ENCODE measurements at regions not wholly inside any gene's neighbourhood (a gene's known extent, or its start where the extent isn't known, plus 50 kb on each side); places are given as distances from the start of the nearest gene placed in this dataset.
A peak's percentile ranks its signal among the peaks of the same experiment; 100 is the strongest.

DNA sequence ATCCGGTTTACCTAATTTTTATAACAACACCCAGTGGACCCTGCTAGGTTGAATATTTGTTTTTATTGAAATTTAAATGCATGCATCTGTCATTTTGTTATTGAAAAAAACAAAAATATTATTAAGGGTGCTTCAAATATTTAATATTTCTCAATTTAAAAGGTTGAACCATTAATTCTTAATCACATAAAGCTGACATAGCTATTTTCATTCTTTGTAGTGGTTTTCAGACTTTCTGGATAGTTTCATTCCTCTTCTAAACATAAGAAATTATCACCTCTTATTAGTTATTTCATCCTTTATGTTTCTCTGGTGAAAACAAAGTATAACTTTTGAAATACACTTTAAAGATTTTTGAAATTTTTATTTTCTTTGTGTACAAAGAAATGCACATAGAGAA is 369.9 kb upstream of the PLSCR5 start:
- Histone ChIP-seq H3K27ac (ENCODE audit: low read depth, low read length) (no peak overlapping the region), H3K36me3 (ENCODE audit: control insufficient read depth, insufficient read depth, low read length) (no peaks in the 10 kb centered on the region), H3K27me3 (ENCODE audit: control insufficient read depth, insufficient read depth, low read length) (no peaks in the 10 kb centered on the region)

DNA sequence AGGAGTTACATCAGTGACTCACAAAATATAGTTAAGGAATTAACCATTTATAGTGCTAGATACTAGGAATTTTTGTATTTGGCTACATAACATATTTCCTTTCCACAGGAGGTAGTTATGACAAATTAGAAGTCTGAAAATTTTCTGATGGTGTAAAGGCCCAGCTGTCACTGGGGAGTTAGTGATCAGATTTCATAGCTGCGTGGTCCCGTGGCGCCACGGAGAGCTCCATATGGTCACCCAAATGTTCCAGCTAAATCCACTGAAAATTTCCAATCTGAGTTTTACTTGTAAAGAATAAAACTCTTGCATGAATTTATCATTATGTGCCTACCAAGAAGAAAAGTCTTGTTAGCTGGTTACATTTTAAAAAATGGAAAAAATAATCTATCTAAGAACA is 368.9 kb upstream of the PLSCR5 start:
- no peak overlapping the region for H3K9ac ChIP-seq (ENCODE audit: low read depth, low read length)
- no peaks in the 10 kb centered on the region for H3K36me3 ChIP-seq (ENCODE audit: control insufficient read depth, insufficient read depth, low read length)
- H3K4me1 ChIP-seq (ENCODE audit: control insufficient read depth, insufficient read depth, low read length) = no peaks in the 10 kb centered on the region
- H3K9me3 ChIP-seq (ENCODE audit: control insufficient read depth, insufficient read depth, low read length) = no peaks in the 10 kb centered on the region
- H3K27me3 ChIP-seq (ENCODE audit: control insufficient read depth, insufficient read depth, low read length) = no peaks in the 10 kb centered on the region
- no peak overlapping the region for H3K4me3 ChIP-seq (ENCODE audit: low read depth, low read length)
- no peak overlapping the region for H3K27ac ChIP-seq (ENCODE audit: low read depth, low read length)

More for the DNA sequence above, 369.9 kb upstream of the PLSCR5 start:
- Histone ChIP-seq H3K9me3 (ENCODE audit: control insufficient read depth, insufficient read depth, low read length) (no peaks in the 10 kb centered on the region), H3K9ac (ENCODE audit: low read depth, low read length) (no peak overlapping the region), H3K4me3 (ENCODE audit: low read depth, low read length) (no peak overlapping the region), H3K4me1 (ENCODE audit: control insufficient read depth, insufficient read depth, low read length) (no peaks in the 10 kb centered on the region)

DNA sequence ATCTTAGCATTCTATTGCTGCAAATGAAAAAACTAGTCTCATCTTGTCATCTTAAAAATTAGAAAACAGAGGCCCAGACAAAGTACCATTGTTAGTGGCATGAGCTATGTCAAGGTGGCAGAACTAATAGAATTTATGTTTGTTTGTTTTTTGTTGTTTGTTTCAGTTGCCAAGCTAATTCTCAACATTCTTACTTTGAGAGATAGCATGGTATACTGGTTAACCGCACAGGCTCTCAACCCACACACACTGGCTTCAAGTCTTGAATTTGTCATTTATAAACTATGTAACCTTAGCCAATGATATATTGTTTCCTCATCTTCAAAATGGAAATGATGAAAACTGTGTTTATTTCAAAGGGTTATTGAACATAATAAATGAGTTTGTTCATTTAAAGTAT is 367.6 kb upstream of the PLSCR5 start:
- H3K4me3 ChIP-seq (ENCODE audit: low read depth, low read length) = no peak overlapping the region
- no peaks in the 10 kb centered on the region for H3K36me3 ChIP-seq (ENCODE audit: control insufficient read depth, insufficient read depth, low read length)
- H3K4me1 ChIP-seq (ENCODE audit: control insufficient read depth, insufficient read depth, low read length) = peaks cover 11% of the 10 kb centered on the region; the same call in 1 of the 2 replicates
- no peak overlapping the region for H3K27ac ChIP-seq (ENCODE audit: low read depth, low read length)
- H3K9me3 ChIP-seq (ENCODE audit: control insufficient read depth, insufficient read depth, low read length) = no peaks in the 10 kb centered on the region
- no peak overlapping the region for H3K9ac ChIP-seq (ENCODE audit: low read depth, low read length)
- H3K27me3 ChIP-seq (ENCODE audit: control insufficient read depth, insufficient read depth, low read length) = no peaks in the 10 kb centered on the region

DNA sequence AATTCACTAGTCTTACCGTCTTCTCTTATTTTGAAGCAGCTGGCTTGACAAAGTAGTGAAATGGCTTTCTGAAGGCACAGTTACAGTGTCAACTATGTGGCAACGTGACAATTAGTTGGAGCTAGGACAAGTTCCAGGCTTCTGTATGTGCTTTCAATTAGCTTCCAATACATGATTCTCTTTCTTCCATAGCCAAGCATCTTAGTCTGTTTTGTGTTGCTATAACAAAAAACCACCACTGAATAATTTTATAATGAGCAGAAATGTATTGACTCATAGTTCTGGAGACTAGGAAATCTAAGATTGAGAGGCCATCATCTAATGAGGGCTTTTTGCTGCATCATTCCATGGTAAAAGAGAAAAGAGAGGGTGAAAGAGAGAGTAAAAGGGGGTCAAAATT is 365.1 kb upstream of the PLSCR5 start:
- Histone ChIP-seq H3K9me3 (ENCODE audit: control insufficient read depth, insufficient read depth, low read length) (no peaks in the 10 kb centered on the region), H3K27ac (ENCODE audit: low read depth, low read length) (no peak overlapping the region), H3K36me3 (ENCODE audit: control insufficient read depth, insufficient read depth, low read length) (no peaks in the 10 kb centered on the region), H3K4me3 (ENCODE audit: low read depth, low read length) (no peak overlapping the region), H3K4me1 (ENCODE audit: control insufficient read depth, insufficient read depth, low read length) (peaks cover 12% of the 10 kb centered on the region; the same call in 1 of the 2 replicates), H3K9ac (ENCODE audit: low read depth, low read length) (no peak overlapping the region), H3K27me3 (ENCODE audit: control insufficient read depth, insufficient read depth, low read length) (no peaks in the 10 kb centered on the region)

DNA sequence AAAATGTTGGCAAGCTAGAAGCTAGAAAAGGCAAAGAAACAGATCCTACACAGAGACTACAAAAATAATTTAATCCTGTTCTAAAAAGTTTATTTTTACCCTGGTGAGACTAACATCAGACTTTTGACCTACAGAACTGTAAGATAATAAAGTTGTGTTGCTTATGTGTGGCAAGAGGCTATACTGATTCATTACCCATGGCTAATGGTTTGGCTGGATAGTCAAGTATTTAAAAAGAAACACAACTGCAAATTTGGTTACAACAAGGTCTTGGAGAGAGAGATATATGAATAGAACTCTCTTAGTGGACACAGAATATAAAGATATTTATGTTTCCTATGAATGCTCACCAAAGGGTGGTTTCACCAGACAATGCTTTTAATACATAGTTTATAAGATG is 364.2 kb upstream of the PLSCR5 start:
- Histone ChIP-seq H3K27ac (ENCODE audit: low read depth, low read length) (no peak overlapping the region), H3K9ac (ENCODE audit: low read depth, low read length) (no peak overlapping the region)

DNA sequence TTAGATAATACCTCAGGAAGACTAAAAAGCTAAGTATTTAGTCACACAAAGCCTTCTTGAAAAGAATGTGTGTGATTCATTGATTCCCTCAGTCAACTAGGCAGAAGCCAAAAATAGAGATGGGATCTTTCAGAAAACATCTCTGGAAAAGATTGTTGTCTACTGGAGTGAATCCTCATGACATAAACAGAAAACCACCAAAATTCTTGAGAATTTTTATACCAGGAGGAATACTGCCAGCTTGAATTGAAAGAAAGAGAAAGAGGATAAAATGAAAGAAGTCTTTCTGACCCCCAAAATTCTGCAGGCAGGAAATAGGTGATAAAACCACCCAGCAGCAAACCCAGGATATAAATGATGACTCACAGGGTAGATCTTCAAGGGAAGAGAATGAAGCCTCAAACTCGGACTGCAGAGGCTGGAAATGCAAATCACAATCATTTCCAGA is 363.1 kb upstream of the PLSCR5 start:
- H3K27me3 ChIP-seq (ENCODE audit: control insufficient read depth, insufficient read depth, low read length) = no peaks in the 10 kb centered on the region
- no peaks in the 10 kb centered on the region for H3K36me3 ChIP-seq (ENCODE audit: control insufficient read depth, insufficient read depth, low read length)
- no peak overlapping the region for H3K4me3 ChIP-seq (ENCODE audit: low read depth, low read length)
- peak overlapping the region; percentile 76 for H3K27ac ChIP-seq (ENCODE audit: low read depth, low read length)
- H3K9ac ChIP-seq (ENCODE audit: low read depth, low read length) = no peak overlapping the region
- no peaks in the 10 kb centered on the region for H3K9me3 ChIP-seq (ENCODE audit: control insufficient read depth, insufficient read depth, low read length)
- H3K4me1 ChIP-seq (ENCODE audit: control insufficient read depth, insufficient read depth, low read length) = peaks cover 12% of the 10 kb centered on the region; the same call in 1 of the 2 replicates

More for the DNA sequence above, 364.2 kb upstream of the PLSCR5 start:
- Histone ChIP-seq H3K27me3 (ENCODE audit: control insufficient read depth, insufficient read depth, low read length) (no peaks in the 10 kb centered on the region), H3K4me1 (ENCODE audit: control insufficient read depth, insufficient read depth, low read length) (peaks cover 12% of the 10 kb centered on the region; the same call in 1 of the 2 replicates), H3K9me3 (ENCODE audit: control insufficient read depth, insufficient read depth, low read length) (no peaks in the 10 kb centered on the region), H3K4me3 (ENCODE audit: low read depth, low read length) (no peak overlapping the region), H3K36me3 (ENCODE audit: control insufficient read depth, insufficient read depth, low read length) (no peaks in the 10 kb centered on the region)

DNA sequence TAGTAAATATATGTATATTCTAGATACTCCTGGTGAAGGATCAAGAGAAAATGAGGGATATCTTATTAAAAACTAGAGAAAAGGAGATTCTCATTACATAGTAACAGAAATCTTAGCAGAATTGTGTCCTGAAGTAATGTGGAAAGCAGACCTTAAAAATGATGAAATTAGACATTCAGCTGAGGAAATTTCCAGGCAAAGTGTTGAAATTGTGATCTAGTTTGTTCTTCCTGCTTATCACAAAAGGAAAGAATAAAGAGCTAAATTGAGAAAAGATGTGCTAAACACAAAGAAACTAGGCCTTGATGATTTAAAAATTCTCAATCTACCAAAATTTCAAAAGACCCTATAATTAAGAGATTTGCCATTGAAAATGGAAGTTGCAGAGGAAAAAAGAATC is 362.6 kb upstream of the PLSCR5 start:
- Histone ChIP-seq H3K27ac (ENCODE audit: low read depth, low read length) (peak overlapping the region; percentile 76), H3K4me1 (ENCODE audit: control insufficient read depth, insufficient read depth, low read length) (peaks cover 12% of the 10 kb centered on the region; the same call in 1 of the 2 replicates), H3K9ac (ENCODE audit: low read depth, low read length) (no peak overlapping the region), H3K27me3 (ENCODE audit: control insufficient read depth, insufficient read depth, low read length) (no peaks in the 10 kb centered on the region), H3K36me3 (ENCODE audit: control insufficient read depth, insufficient read depth, low read length) (no peaks in the 10 kb centered on the region), H3K9me3 (ENCODE audit: control insufficient read depth, insufficient read depth, low read length) (no peaks in the 10 kb centered on the region), H3K4me3 (ENCODE audit: low read depth, low read length) (no peak overlapping the region)

DNA sequence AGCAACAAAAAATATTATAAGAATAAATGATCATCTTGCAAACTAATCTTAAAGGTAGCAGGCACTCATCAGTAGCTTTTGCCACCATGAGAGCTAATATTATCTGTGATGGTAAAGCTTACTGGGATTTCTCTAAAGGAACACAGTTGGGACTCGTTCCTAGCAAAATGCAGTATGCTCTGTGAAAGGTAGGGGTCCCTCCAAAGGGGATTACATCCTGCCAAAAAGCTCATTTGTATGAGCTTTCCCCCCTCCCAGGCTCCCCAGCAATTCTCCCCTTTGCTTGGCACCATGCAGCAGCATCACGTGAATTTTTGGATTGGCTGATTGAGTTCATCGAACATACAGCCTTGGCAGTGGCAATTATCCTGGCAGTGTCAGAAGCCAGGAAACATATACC is 361.0 kb upstream of the PLSCR5 start:
- H3K36me3 ChIP-seq (ENCODE audit: control insufficient read depth, insufficient read depth, low read length) = no peaks in the 10 kb centered on the region
- no peak overlapping the region for H3K9ac ChIP-seq (ENCODE audit: low read depth, low read length)
- H3K9me3 ChIP-seq (ENCODE audit: control insufficient read depth, insufficient read depth, low read length) = no peaks in the 10 kb centered on the region
- H3K4me1 ChIP-seq (ENCODE audit: control insufficient read depth, insufficient read depth, low read length) = peaks cover 12% of the 10 kb centered on the region; the same call in 1 of the 2 replicates
- H3K4me3 ChIP-seq (ENCODE audit: low read depth, low read length) = no peak overlapping the region
- H3K27ac ChIP-seq (ENCODE audit: low read depth, low read length) = no peak overlapping the region
- no peaks in the 10 kb centered on the region for H3K27me3 ChIP-seq (ENCODE audit: control insufficient read depth, insufficient read depth, low read length)

DNA sequence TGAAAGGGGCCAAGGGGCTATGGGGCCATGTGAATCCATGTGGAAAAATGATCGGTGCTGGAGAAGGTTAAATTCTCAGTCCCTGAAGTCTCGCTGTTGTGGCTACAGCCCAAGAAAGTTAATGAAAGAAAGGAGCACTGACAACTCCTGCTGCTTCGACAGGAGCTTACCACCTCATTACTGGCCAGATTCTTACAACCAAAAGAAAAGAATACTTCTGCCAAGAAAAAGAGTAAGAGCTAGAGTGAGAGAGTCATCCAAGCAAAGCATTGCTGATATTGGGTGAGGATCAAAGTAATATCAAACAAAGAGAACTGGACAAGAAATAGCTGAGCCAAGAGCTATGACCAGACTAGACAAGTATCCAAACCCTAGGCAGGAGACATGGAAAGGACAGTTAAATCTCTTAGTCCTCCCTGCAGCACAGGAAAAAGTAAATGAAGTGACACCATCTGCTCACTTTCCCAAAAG is 348.4 kb upstream of the PLSCR5 start:
- Histone ChIP-seq H3K4me3 (ENCODE audit: low read depth, low read length) (no peak overlapping the region), H3K27ac (ENCODE audit: low read depth, low read length) (no peak overlapping the region), H3K4me1 (ENCODE audit: control insufficient read depth, insufficient read depth, low read length) (no peaks in the 10 kb centered on the region), H3K36me3 (ENCODE audit: control insufficient read depth, insufficient read depth, low read length) (no peaks in the 10 kb centered on the region), H3K9ac (ENCODE audit: low read depth, low read length) (no peak overlapping the region), H3K9me3 (ENCODE audit: control insufficient read depth, insufficient read depth, low read length) (no peaks in the 10 kb centered on the region), H3K27me3 (ENCODE audit: control insufficient read depth, insufficient read depth, low read length) (no peaks in the 10 kb centered on the region)

DNA sequence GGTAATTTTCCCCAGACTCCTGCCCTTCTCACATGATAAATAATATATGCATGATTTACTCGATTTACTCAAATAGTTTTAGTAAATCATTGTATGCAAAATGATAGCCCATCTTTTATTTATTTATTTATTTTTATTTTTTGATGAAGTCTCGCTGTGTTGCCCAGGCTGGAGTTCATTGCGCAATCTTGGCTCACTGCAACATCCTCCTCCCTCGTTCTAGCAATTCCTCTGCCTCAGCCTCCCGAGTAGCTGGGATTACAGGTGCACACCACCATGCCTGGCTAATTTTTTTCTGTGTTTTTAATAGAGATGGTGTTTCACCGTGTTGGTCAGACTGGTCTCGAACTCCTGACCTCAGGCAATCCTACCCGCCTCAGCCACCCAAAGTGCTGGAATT is 343.8 kb upstream of the PLSCR5 start:
- no peaks in the 10 kb centered on the region for H3K36me3 ChIP-seq (ENCODE audit: control insufficient read depth, insufficient read depth, low read length)
- H3K9ac ChIP-seq (ENCODE audit: low read depth, low read length) = no peak overlapping the region
- no peaks in the 10 kb centered on the region for H3K27me3 ChIP-seq (ENCODE audit: control insufficient read depth, insufficient read depth, low read length)
- H3K27ac ChIP-seq (ENCODE audit: low read depth, low read length) = no peak overlapping the region
- H3K4me1 ChIP-seq (ENCODE audit: control insufficient read depth, insufficient read depth, low read length) = no peaks in the 10 kb centered on the region
- no peaks in the 10 kb centered on the region for H3K9me3 ChIP-seq (ENCODE audit: control insufficient read depth, insufficient read depth, low read length)
- H3K4me3 ChIP-seq (ENCODE audit: low read depth, low read length) = no peak overlapping the region

DNA sequence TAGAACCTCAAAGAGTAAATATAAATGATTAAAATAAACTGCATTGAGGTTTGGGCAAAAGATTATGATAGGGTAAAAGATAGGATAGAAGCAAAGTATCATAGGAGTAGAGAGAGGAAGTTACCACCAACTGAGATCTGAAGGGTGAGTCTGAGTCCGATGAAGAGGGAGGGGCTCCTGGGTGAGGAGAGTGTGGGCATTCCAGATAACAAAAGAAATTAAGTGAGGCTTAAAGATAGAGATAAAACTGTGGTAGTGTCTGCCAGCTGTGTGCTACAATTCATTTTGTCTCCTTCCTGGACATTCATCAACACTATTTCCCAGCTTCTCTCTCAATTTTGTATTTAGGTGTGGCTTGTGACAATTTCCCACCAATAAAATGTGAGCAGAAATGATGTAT is 343.0 kb upstream of the PLSCR5 start:
- Histone ChIP-seq H3K9me3 (ENCODE audit: control insufficient read depth, insufficient read depth, low read length) (no peaks in the 10 kb centered on the region), H3K4me3 (ENCODE audit: low read depth, low read length) (no peak overlapping the region), H3K36me3 (ENCODE audit: control insufficient read depth, insufficient read depth, low read length) (no peaks in the 10 kb centered on the region), H3K9ac (ENCODE audit: low read depth, low read length) (no peak overlapping the region), H3K27me3 (ENCODE audit: control insufficient read depth, insufficient read depth, low read length) (no peaks in the 10 kb centered on the region), H3K27ac (ENCODE audit: low read depth, low read length) (no peak overlapping the region), H3K4me1 (ENCODE audit: control insufficient read depth, insufficient read depth, low read length) (no peaks in the 10 kb centered on the region)

DNA sequence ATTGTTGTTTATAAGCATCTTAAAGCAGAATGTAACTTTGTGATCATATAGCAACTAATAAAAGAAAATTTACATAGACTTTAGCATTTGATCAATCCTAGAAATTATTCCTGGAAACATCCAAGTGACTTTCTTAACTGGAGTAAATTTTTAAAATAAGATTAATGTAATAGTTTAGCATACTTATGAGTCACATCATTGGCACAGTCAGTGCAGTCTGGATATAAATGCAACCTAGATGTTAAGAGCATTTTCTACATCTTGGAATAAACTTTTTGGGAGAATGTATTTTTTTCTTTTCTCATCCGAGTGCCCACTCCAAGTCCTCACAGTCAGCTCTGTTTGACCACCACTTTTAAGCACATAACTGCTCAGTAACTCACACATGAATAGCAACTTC is 324.6 kb upstream of the PLSCR5 start:
- H3K36me3 ChIP-seq (ENCODE audit: control insufficient read depth, insufficient read depth, low read length) = no peaks in the 10 kb centered on the region
- H3K9me3 ChIP-seq (ENCODE audit: control insufficient read depth, insufficient read depth, low read length) = no peaks in the 10 kb centered on the region
- H3K9ac ChIP-seq (ENCODE audit: low read depth, low read length) = no peak overlapping the region
- H3K4me3 ChIP-seq (ENCODE audit: low read depth, low read length) = no peak overlapping the region
- H3K27ac ChIP-seq (ENCODE audit: low read depth, low read length) = no peak overlapping the region
- H3K27me3 ChIP-seq (ENCODE audit: control insufficient read depth, insufficient read depth, low read length) = no peaks in the 10 kb centered on the region
- H3K4me1 ChIP-seq (ENCODE audit: control insufficient read depth, insufficient read depth, low read length) = no peaks in the 10 kb centered on the region; the same call in 1 of the 2 replicates
